GM12892 (cell line): ENCODE measurements at regions not wholly inside any gene's neighbourhood (a gene's known extent, or its start where the extent isn't known, plus 50 kb on each side); places are given as distances from the start of the nearest gene placed in this dataset.

Source experiments
- POLR2A ChIP-seq: IDR thresholded peaks from 2 replicates; pipeline ENCODE4 v1.6.1; 2011; ENCODE audit warnings: low read depth, low read length, control low read depth
- POLR2AphosphoS5 ChIP-seq: IDR thresholded peaks from 2 replicates; pipeline ENCODE4 v1.6.1; 2011; ENCODE audit warnings: low read depth, low read length, control low read depth

DNA sequence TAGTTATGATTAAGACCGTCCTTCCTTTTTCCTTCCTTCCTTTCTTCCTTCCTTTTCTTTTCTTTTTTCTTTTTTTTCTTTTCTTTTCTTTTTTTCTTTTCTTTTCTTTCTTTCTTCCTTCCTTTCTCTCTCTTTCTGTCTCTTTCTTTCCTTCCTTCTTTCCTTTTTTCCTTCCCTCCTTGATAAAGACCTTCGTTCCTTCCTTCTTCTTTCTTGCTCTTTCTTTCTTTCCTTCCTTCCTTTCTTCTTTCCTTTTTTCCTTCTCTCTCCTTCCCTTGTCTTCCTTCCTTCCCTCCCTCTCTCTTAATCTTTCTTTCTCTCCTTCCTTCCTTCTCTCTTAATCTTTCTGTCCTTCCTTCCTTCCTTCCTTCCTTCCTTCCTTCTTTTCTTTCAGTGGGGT is 130.9 kb downstream of the PAPOLA start:
- TF ChIP-seq POLR2A (no peak), POLR2AphosphoS5 (no peak)
